GM19395 (cell line): ENCODE measurements at regions not wholly inside any gene's neighbourhood (a gene's known extent, or its start where the extent isn't known, plus 50 kb on each side); places are given as distances from the start of the nearest gene placed in this dataset.
"Not testable (repeated sequence)": the region's sequence is repeated elsewhere in the genome, so short reads cannot be mapped to it uniquely, and the experiment has no call there.

Experiments
- ATAC-seq: cut with Tn5 transposase; IDR thresholded peaks from one replicate; pipeline ENCODE4 v1.9.1; 2021; ENCODE audit warnings: mild to moderate bottlenecking, moderate library complexity; ENCODE audit not compliant: unreplicated experiment

DNA sequence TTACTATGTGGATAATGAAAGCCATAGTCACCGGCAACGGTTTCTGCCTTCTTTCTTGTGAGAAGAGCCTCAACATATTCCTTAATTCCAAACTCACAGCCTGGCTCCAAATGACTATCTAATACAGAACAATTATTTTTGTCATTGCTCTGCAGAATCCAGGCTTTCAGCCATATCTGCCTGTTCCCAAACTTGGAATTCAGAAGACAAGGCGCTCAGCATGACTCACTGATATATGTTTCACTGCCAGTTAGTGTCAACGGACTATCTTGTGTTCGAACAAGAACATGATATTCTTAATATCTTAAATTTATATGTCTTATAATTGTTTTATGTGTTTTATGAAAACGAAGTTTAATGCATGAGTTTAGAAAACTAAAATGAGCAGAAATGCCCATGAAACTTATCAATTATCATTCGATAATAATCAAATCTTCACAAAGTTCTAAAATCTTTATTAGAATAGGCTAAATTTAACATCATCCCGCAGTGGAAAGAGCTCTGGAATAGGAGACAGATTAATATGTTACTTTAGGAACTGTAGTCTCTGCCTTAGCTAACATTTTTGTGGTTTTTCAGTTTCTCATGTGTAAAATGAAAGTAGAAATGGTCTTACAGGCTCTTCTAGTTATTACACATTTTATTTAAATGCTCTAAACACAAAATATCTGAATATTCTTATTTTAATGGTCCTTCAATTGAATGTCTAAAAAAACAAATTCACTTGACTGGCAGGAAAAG is 669.3 kb upstream of the GJE1 start:
- peak; percentile 88 for ATAC-seq

DNA sequence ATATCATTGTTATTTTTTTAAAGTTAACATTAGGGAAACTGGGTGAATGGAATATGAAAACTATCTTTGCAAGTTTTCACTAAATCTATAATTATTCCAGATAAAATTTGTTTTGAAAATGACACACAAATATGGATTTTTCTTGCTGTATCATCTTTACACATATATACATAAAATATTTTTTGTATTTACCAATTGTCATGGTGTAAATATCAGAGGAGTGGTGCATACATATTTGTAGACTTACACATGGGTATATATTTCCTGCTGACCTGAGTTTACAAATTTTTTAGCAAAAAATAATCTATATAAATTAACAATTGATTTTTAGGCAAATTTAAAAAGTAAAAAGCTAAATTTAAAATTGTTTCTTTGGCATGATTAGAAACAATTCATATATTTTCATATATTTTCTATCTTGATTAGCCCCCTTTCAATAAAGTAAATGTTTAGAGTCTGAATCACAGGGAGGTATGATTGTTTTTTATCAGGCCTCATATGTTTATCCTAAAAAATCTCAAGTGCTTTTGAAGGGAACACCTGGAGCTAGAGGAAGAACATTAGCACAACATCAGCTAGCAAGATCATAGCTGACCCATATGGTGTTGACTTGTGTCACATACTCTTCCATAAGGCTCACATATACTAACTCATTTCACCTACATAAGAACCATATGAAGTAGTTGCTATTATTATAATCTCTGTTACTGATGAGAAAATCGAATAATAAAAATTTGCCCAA is 671.8 kb upstream of the GJE1 start:
- ATAC-seq, result no peak

DNA sequence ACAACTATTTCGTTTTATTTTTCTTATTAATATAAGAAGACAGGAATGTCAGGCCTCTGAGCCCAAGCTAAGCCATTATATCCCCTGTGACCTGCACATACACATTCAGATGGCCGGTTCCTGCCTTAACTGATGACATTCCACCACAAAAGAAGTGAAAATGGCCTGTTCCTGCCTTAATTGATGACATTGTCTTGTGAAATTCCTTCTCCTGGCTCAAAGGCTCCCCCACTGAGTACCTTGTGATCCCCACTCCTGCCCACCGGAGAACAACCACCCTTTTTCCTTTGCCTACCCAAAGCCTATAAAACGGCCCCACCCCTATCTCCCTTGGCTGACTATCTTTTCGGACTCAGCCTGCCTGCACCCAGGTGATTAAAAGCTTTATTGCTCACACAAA is 672.5 kb upstream of the GJE1 start:
- not testable (repeated sequence) for ATAC-seq

DNA sequence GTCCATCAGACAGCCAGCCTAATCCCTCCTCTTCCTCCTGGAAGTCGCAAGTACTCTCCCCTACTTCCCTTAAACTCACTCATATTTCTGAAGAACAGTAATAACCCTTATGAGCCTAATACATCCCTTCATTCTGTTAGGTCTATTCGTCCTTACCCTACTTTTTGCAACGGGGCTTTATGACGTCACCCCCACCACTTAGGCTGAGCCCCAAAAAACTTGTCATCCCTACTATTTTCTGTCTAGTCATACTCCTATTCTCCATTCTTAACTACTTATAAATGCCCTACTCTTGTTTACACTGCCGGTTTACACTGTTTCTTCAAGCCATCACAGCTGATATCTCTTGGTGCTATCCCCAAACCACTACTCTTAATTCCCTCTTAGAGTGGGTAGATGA is 674.7 kb upstream of the GJE1 start:
- not testable (repeated sequence) for ATAC-seq

DNA sequence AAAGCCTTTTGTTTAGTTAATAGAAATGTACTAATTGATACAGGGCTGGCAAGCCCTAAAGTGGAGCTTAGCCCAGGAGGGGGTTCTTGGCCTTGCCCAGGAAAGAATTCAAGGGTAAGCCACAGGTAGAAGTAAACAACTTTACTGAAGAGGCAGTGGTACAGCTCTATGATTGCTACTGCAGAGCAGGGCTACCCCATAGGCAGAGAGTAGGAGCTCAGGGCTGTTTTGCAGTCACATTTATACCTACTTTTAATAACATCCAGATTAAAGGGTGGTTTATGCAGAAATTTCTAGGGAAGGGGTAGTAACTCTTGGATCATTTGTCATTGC is 680.4 kb upstream of the GJE1 start:
- ATAC-seq, result no peak

DNA sequence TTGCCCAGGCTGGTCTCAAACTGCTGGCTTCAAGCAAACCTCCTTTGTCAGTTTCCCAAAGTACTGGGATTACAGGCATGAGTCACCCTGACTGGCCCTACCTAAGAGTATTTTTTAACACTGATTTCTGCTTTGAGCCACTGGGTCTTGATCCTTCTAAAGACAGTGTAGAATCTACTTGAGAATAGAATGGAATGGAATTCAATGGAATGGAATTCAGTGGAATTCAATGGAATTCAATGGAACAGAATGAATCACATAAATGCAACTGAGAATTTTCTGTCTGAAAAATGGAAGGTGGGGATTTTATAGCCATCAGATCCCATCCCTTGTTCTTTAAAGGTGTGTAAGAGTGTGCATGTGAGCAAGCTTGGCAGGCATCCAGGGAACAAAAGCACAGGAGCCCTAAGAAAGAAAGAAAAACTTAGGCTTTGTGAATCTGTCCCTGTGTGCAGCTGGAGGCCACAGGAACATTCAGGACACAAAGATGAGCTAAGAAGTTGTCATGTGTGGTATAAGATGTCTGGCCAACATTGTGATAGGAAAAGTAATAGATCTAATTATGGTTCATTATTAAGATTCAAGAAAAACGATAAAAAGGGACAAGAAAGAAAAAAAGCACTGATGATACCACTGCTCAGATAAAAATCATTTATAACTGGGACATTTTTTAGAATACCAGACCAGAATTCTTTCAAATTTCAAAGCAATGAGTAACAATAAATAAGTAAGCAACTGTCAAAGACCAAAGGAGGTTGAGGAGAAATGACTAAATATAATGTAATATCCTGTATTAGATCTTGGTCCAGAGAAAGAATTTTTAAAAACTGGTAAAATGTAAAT is 681.0 kb upstream of the GJE1 start:
- ATAC-seq, result no peak

DNA sequence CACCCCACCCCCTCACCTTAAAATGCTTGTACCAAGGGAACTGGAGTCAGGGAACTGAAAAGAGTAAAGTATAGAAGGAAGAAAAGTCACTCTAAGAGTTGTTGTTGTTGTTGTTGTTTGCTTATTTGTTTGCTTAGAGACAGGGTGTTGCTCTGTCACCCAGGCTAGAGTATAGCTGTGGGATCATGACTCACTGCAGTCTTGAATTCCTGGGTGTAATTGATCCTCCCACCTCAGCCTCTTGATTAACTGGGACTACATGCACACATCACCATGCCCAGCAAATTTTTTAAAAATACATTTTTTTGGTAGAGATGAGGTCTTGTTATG is 681.6 kb upstream of the GJE1 start:
- ATAC-seq, result no peak

DNA sequence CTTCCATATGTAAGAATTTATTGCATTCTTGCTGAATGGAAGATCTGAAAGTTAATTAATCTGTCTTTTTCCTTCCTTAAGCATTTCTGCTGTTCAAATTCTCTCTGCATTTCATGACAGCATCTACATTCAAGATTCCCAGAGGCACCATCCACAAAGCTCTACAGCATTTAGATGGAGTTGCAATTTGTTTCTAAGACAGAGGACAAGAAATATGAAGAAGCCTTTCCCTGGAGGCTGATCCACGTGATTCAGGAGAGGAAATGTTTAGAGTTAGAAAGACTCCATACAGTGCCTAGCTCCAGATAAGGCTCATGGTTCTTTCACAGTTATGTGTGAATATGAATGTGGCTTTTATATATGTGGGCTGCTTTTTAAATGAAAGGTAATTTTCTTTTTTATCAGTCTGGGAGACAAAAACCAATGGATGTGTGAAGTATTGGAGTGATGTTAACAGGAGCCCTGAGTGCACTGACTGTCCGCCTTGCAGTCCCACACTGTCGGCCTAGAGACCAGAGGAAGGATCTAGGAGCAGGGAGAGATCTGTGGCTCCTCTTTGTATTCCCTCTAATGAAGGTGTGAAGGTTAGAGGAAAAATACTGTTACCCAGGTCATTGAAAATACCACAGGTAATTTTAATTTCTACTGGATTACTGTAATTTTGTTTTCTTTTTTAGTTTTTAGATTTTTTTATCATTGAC is 686.6 kb upstream of the GJE1 start:
- ATAC-seq, result no peak

DNA sequence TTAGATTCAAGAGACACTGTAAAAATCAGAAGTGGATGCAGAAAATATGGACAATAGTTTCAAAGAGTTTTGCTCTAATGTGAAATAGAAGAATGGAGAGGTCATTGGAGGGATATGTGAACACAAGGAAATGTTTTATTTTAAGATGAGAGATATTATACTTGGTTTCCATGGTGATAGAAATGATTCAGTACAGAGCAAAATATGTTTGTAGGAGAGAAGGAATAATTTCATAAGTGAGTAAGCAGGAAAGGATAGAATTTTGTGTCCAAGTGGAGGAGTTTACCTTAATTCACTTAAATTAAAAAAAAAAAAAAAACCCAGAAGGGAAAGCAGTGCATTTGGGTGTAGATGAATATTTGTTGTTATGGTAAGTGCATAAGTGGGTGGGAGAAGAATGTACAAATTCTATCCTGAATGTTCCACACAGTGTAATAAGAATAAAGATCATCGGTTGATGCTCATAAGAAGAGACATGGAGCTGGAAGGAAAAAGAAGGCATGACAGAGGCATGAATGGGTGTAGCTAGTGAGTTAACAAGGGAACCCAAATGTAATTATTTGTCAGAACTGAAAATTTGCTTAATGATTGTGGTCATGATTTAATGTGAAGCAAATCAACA is 688.9 kb upstream of the GJE1 start:
- ATAC-seq, result no peak

DNA sequence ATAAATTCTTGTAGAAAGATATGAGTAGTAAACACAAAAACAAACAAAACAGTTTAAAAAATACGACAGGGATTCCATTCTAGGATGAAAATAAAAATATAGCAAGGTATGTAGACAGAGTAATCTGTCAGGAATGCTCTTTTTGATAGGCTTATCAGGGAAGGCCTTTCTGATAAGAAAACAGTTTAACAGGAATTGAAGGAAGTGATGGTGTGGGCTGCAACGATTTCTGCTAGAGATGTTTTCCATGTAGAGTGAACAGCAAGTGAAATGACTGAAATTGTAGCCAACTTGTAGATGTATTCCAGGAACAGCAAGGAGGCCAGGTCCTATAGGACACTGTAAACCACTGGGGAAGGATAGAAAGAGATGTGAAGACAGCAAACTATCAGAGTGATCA is 689.7 kb upstream of the GJE1 start:
- ATAC-seq, result no peak

DNA sequence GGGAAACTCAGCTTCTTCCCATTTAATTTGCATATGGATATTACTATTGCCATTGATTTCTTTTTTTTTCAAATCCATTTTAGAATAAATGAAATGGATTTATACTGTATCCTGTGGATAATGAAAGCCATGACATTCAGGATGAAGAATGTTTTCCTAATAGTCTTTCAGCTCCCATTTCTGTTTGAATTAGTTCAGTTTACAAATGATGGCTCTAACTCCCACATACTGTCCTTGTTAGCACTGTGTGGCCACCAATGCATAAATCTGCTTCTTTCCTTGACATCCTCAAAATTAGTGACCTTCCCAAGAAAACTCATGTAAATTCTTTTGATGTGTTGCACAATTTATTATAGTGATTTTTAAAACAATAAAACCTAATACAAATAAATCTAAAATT is 693.2 kb upstream of the GJE1 start:
- ATAC-seq, result no peak

DNA sequence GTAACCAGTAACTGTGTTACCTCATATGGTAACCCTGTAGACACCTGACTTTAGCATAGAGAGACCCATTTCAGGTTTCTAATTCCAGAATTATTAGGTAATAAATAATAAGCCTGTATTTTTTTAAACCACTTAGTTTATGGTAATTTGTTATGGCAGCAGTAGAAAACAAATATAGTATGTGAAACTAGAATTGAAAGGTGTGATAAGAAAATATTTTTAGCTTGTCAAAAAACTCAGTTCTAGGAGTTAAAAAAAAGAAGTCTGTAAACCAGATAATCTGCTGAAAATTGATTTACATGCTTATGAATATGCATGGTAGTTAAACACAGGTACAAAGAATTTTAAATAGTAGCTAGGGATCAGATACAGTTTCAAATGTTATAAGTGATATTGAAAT is 695.0 kb upstream of the GJE1 start:
- ATAC-seq, result peak; percentile 52

DNA sequence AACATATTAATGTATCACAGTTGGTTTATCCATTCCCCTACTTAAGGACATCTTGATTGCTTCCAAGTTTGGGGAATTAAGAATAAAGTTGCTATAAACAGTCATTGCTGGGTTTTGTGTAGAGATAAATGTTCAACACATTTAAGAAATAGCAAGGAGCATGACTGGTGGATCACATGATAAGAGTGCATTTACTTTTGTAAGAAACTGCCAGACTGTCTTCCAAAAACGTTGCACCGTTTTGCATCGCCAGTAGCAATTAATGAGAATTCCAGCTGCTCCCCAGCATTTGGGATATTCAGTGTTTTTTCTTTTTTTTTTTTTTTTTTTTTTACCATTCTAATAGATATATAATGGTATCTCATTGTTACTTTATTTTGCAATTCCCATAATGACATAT is 695.7 kb upstream of the GJE1 start:
- no peak for ATAC-seq

DNA sequence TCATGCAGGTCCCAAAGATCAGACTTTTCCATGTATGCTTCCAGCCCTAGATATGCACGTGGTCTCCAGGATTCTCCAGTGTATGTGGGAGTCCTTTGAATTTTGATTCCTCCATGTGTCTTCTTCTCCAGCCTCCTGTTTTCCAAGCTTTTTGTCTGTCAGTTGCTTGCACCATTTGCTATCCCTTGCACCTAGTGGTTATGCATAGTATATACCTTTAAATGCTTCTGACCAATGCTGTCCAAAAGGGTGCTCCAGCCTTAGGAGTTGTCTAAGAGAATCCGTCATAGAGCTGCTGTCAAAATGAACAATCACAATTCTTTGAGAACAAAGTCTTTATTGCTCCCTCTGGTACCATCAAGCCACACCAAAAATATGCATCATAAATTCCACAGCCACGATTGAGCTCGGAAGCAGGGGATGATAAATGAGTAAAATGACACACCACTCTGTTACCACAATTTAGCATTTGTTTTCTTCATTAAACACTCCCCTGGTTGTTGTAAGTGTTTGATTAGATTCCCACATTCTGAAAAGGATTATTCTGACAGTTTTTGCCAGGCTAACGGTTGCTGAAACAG is 706.2 kb upstream of the GJE1 start:
- ATAC-seq, result no peak

DNA sequence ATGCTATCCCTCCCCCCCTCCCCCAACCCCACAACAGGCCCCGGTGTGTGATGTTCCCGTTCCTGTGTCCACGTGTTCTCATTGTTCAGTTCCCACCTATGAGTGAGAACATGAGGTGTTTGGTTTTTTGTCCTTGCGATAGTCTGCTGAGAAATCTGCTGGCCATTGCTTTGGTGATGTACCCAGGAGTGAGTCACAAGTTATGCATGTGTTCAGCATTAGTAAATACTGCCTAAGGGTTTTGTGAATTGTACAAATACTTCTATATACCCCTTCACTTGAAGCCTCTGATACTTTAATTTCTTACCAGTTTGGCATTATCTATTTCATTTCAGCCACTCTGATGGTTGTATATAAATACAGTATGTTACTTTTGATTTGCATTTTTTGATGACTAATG is 711.3 kb upstream of the GJE1 start:
- ATAC-seq, result no peak

DNA sequence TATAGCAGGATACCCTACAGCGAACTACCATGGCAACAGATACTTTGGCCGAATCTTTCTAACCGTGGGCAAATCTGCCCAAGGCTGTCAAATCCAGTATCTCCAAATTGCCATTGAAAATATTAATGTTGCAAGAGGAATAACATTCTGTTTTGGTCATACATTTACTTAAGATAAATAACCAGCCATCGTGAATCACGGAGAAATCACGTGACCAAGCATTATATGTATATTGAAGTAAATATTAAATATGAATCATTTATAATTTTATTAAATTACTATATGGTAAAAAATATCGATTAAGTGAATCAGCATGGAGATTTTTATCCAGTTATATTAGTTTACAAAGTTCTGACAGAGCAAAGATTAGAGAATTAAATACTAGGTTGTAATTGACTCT is 714.6 kb upstream of the GJE1 start:
- no peak for ATAC-seq

DNA sequence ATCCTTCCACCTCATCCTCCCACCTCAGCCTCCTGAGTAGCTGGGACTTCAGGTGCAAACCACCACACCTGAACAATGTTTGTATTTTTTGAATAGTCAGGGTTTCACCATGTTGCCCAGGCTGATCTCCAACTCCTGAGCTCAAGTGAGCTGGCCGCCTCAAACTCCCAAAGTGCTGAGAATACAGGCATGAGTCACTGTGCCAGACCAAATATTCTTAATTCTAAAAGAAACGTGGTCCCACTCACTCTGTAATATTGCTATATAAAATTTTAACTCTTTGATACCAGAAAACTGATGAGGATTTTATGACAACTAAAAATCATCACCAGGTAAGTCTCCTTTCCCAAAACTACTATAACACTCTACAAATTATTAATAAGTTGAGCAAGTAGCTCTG is 716.8 kb upstream of the GJE1 start:
- no peak for ATAC-seq

DNA sequence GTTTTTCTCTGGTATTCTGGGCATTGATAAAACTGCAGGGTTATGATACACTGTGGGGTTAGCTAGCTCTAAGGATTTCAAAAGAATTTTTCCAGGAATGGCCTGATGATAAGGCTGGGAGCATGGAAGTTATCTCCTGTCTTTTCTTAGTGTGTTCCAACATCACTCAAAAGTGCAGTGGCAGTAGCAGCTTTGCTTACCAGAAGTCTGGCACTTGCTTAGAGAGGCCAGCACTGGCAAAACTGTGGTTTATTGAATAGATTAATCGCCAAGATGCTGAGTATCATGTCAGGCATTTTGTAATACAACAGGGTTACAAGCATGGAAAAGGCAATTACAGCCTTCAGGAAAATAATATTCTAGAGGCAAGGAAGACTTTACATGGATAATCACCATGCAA is 719.5 kb upstream of the GJE1 start:
- no peak for ATAC-seq

DNA sequence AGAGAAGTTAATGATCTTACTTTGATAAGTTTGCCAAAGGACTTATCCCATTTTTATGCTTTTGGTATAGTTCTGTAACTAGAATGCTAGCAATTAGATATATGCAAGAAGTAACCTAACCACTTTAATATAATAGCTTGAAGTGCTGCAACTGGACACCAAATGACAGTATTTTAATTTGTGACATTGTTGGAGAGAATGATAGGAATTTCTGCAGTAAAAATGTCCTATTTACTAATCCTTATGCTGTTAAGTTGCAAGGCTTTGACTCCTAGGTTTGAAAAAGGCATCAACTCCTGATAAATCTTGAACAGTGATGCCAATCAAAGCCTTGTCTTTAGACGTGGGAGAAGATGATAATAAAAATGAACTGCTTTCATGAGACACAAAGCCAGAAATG is 726.0 kb upstream of the GJE1 start:
- ATAC-seq, result no peak

DNA sequence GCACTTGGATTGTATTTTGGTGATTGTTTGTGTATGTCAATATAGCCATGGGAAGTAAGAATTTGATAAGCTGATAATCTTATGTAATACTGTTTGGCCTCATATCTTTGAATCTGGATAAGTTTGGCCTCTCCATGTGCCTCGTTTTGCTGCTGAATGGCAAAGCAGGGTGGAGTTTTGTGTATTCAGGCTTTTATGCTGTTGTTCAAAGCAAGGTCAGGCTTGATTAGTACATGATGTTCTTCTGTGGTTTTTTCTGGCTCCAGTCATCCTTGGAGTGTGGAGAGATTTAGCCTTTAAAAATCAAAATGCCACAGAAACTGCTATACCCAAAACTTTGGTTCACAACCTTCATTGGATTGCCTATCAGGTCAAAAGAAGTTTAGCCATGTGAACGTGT is 728.9 kb upstream of the GJE1 start:
- ATAC-seq, result no peak

DNA sequence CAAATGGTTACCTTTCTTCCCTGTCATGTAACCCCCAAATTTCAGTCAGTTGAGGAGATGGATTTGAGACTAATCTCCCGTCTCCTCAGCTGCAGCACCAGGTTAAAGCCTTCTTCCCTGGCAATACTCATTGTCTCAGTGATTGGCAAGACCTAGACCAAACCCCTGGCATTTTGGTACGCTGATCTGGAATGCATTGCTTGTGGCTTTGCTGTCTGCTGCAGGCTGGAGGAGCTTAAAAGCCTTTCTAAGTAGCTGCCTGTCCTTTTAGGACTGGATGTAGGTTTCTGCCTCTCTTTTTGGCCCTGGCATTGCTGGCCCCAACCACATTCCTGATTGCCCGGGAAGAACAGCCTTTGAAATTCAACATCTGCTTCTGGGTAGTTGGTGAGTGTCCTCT is 729.6 kb upstream of the GJE1 start:
- ATAC-seq, result no peak
